ENCODE measurements at regions not wholly inside any gene's neighbourhood (a gene's known extent, or its start where the extent isn't known, plus 50 kb on each side); places are given as distances from the start of the nearest gene placed in this dataset.

DNA sequence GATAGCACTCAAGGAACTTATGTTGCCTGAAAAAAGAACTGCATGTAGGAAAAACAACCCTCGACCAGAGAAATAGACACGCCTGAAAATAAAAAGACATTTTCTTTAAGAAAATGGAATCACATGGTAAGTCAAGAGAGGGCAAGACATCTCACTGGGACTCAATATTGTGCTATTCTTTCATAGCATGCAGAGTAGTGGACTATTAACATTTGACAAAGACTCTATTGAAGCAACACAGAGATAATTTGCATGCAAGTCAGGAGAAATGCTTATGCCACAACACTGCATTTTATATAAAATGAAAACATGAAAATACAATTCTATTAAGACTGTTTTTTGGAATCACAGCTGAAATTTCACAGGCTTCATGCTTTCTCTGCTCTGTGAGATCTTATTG, 77.9 kb upstream of the RHOBTB1 start:
- H3K4me1 ChIP-seq (ENCODE audit: control insufficient read depth, extremely low read depth, insufficient read depth, low read length): no peaks in the 10 kb centered on the region
- no peaks in the 10 kb centered on the region for H3K27me3 ChIP-seq (ENCODE audit: control insufficient read depth, extremely low read depth, insufficient read depth, low read length)
- H3K4me3 ChIP-seq (ENCODE audit: control insufficient read depth in 2 of 3, extremely low read depth in 1 of 3, insufficient read depth in 2 of 3, low read depth in 1 of 3, low read length in 3 of 3): no peak overlapping the region
- H4K20me1 ChIP-seq (ENCODE audit: control insufficient read depth, extremely low read depth, insufficient read depth, low read length): no peaks in the 10 kb centered on the region
- no peaks in the 10 kb centered on the region for H3K79me2 ChIP-seq (ENCODE audit: control insufficient read depth, insufficient read depth, low read length)
- no peak overlapping the region for H3K4me2 ChIP-seq (ENCODE audit: control insufficient read depth, extremely low read depth, insufficient read depth, low read depth, low read length)
- H2AFZ ChIP-seq (ENCODE audit: control insufficient read depth, low read length): no peak overlapping the region
- dilution Hi-C loops (cut with MboI; ENCODE audit: extremely low pct_ligation_motif_present, low sequenced_read_pairs): no loop called here
- TF ChIP-seq, protein P1, sequence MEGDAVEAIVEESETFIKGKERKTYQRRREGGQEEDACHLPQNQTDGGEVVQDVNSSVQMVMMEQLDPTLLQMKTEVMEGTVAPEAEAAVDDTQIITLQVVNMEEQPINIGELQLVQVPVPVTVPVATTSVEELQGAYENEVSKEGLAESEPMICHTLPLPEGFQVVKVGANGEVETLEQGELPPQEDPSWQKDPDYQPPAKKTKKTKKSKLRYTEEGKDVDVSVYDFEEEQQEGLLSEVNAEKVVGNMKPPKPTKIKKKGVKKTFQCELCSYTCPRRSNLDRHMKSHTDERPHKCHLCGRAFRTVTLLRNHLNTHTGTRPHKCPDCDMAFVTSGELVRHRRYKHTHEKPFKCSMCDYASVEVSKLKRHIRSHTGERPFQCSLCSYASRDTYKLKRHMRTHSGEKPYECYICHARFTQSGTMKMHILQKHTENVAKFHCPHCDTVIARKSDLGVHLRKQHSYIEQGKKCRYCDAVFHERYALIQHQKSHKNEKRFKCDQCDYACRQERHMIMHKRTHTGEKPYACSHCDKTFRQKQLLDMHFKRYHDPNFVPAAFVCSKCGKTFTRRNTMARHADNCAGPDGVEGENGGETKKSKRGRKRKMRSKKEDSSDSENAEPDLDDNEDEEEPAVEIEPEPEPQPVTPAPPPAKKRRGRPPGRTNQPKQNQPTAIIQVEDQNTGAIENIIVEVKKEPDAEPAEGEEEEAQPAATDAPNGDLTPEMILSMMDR (optimal IDR thresholded peaks at IDR 0.05 in 1 of 3, IDR thresholded peaks at IDR 0.05 in 1 of 3, conservative IDR thresholded peaks at IDR 0.05 in 1 of 3; ENCODE audit: extremely low read depth in 1 of 3, insufficient read depth in 2 of 3, low read length in 3 of 3): no peak
- TF ChIP-seq EZH2 (IDR thresholded peaks at IDR 0.05; ENCODE audit: low read length): no peak
- H3K27ac ChIP-seq (ENCODE audit: control insufficient read depth, insufficient read depth, low read length): no peak overlapping the region
- H3K9me3 ChIP-seq (ENCODE audit: control insufficient read depth, low read depth, low read length): no peaks in the 10 kb centered on the region
- H3K9ac ChIP-seq (ENCODE audit: control insufficient read depth, extremely low read depth, insufficient read depth, low read length): no peak overlapping the region
- DNase-seq (ENCODE audit: low read depth, low spot score): no peak
- no peaks in the 10 kb centered on the region for H3K9me1 ChIP-seq (ENCODE audit: control insufficient read depth, extremely low read depth, insufficient read depth, low read length)
- H3K36me3 ChIP-seq (ENCODE audit: control insufficient read depth in 2 of 2, extremely low read depth in 1 of 2, insufficient read depth in 2 of 2, low read length in 2 of 2): no peaks in the 10 kb centered on the region
- FAIRE-seq: no peak

DNA sequence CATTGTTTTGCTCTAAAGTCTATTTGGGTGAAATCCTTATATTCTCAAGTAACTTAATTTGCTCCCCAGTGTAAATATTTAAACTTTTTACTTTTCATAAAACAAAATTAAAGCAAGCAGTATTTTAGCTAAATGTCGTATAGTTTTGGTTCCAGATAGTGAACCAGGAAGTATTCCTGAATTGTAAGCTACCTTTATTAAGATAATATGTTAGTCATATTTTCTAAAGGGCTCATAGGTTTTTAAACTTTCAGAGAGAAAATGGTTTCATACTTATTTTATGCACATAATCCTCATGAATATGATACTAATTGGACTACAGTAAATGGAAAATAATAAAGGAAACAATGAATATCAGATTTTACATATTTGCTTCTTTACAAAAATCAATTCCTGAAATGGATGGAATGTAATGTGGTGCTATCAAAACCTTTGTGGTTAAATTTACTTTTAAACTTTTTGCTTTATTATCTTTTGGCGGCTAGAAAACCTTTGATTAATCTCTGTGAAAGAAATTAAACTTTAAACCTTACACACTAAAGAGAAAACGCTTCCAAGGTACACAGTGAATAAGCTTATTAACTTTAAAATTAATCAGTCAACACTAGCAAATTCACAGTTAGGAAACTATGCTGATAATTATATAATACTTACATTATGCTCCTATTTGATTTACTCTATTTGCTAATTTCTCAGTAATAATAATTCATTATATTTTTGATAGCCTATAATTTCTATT, 76.6 kb upstream of the RHOBTB1 start:
- H4K20me1 ChIP-seq (ENCODE audit: control insufficient read depth, extremely low read depth, insufficient read depth, low read length): no peaks in the 10 kb centered on the region
- H3K9ac ChIP-seq (ENCODE audit: control insufficient read depth, extremely low read depth, insufficient read depth, low read length): no peak overlapping the region
- no peak for FAIRE-seq
- H3K4me2 ChIP-seq (ENCODE audit: control insufficient read depth, extremely low read depth, insufficient read depth, low read depth, low read length): no peak overlapping the region
- TF ChIP-seq, protein P1 (optimal IDR thresholded peaks at IDR 0.05 in 1 of 3, IDR thresholded peaks at IDR 0.05 in 1 of 3, conservative IDR thresholded peaks at IDR 0.05 in 1 of 3; ENCODE audit: extremely low read depth in 1 of 3, insufficient read depth in 2 of 3, low read length in 3 of 3): no peak
- TF ChIP-seq EZH2 (IDR thresholded peaks at IDR 0.05; ENCODE audit: low read length): no peak
- H3K9me1 ChIP-seq (ENCODE audit: control insufficient read depth, extremely low read depth, insufficient read depth, low read length): no peaks in the 10 kb centered on the region
- H3K36me3 ChIP-seq (ENCODE audit: control insufficient read depth in 2 of 2, extremely low read depth in 1 of 2, insufficient read depth in 2 of 2, low read length in 2 of 2): no peaks in the 10 kb centered on the region
- no peaks in the 10 kb centered on the region for H3K79me2 ChIP-seq (ENCODE audit: control insufficient read depth, insufficient read depth, low read length)
- dilution Hi-C loops (cut with MboI; ENCODE audit: extremely low pct_ligation_motif_present, low sequenced_read_pairs): no loop called here
- H2AFZ ChIP-seq (ENCODE audit: control insufficient read depth, low read length): no peak overlapping the region
- H3K27ac ChIP-seq (ENCODE audit: control insufficient read depth, insufficient read depth, low read length): no peak overlapping the region
- H3K9me3 ChIP-seq (ENCODE audit: control insufficient read depth, low read depth, low read length): no peaks in the 10 kb centered on the region
- DNase-seq (ENCODE audit: low read depth, low spot score): no peak
- no peaks in the 10 kb centered on the region for H3K4me1 ChIP-seq (ENCODE audit: control insufficient read depth, extremely low read depth, insufficient read depth, low read length)
- no peak overlapping the region for H3K4me3 ChIP-seq (ENCODE audit: control insufficient read depth in 2 of 3, extremely low read depth in 1 of 3, insufficient read depth in 2 of 3, low read depth in 1 of 3, low read length in 3 of 3)
- H3K27me3 ChIP-seq (ENCODE audit: control insufficient read depth, extremely low read depth, insufficient read depth, low read length): no peaks in the 10 kb centered on the region

All from keratinocyte (primary cell).